HL-60 (cell line): ENCODE measurements at regions not wholly inside any gene's neighbourhood (a gene's known extent, or its start where the extent isn't known, plus 50 kb on each side); places are given as distances from the start of the nearest gene placed in this dataset.

Source experiments
- GABPA ChIP-seq: IDR thresholded peaks from 2 replicates; pipeline ENCODE4 v1.6.1; 2012; ENCODE audit warnings: low read depth
- POLR2AphosphoS5 ChIP-seq: IDR thresholded peaks from 2 replicates; pipeline ENCODE4 v1.6.1; 2012; ENCODE audit warnings: low read depth
- REST ChIP-seq: IDR thresholded peaks from 2 replicates; pipeline ENCODE4 v1.6.1; 2012; ENCODE audit warnings: low read depth; ENCODE audit not compliant: insufficient replicate concordance
- TF ChIP-seq, protein P1 (sequence below): IDR thresholded peaks from one replicate; pipeline ENCODE4 v1.5.1; 2011; ENCODE audit warnings: low read length, control low read depth, inconsistent platforms; ENCODE audit not compliant: insufficient read depth

- TF ChIP-seq, protein P1, sequence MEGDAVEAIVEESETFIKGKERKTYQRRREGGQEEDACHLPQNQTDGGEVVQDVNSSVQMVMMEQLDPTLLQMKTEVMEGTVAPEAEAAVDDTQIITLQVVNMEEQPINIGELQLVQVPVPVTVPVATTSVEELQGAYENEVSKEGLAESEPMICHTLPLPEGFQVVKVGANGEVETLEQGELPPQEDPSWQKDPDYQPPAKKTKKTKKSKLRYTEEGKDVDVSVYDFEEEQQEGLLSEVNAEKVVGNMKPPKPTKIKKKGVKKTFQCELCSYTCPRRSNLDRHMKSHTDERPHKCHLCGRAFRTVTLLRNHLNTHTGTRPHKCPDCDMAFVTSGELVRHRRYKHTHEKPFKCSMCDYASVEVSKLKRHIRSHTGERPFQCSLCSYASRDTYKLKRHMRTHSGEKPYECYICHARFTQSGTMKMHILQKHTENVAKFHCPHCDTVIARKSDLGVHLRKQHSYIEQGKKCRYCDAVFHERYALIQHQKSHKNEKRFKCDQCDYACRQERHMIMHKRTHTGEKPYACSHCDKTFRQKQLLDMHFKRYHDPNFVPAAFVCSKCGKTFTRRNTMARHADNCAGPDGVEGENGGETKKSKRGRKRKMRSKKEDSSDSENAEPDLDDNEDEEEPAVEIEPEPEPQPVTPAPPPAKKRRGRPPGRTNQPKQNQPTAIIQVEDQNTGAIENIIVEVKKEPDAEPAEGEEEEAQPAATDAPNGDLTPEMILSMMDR = no peak
- TF ChIP-seq POLR2AphosphoS5 (no peak), REST (no peak), GABPA (no peak)
Measured at GRCh38 chr12:87796961-87797516, 232.2 kb downstream of the C12orf50 start.
